PC-3 (cell line): ENCODE measurements at regions not wholly inside any gene's neighbourhood (a gene's known extent, or its start where the extent isn't known, plus 50 kb on each side); places are given as distances from the start of the nearest gene placed in this dataset.

ENCODE experiments used
- ATAC-seq: fragments of 200-7000 bp; cut with Tn5 transposase; 2 replicates; pipeline ENCODE4 v1.9.1; 2020; ENCODE audit warnings: mild to moderate bottlenecking, moderate library complexity
- BruUV-seq: library from RNA; stranded (reverse); fragments of 400-500 nt; replicated peaks from 2 replicates; lab custom pipeline; 2021; lab: Mats Ljungman, UMichigan
- CTCF ChIA-PET: fragments of 300-600 bp; sonication (Branson Sonifier 250); formaldehyde crosslinking; loops from one replicate; lab custom pipeline; 2022; ENCODE audit warnings: antibody characterized with exemption; lab: Charles Lee
- POLR2A ChIA-PET: fragments of 300-600 bp; sonication (Branson Sonifier 250); formaldehyde crosslinking; loops from one replicate; lab custom pipeline; 2022; ENCODE audit warnings: antibody characterized with exemption; ENCODE audit not compliant: unreplicated experiment; lab: Charles Lee
- DNase-seq: peaks from one replicate; pipeline ENCODE4 v3.0.0-alpha.2; 2015
- H2AFZ ChIP-seq: fragments of 300-600 bp; sonication (generic); 2 replicates; pipeline ENCODE4 v1.6.0; 2016; ENCODE audit warnings: antibody characterized with exemption, low read length
- H3F3A ChIP-seq: fragments of 300-600 bp; sonication (generic); one replicate; pipeline ENCODE4 v1.6.0; 2017; ENCODE audit warnings: antibody characterized with exemption, low read length, control low read depth, mild to moderate bottlenecking; ENCODE audit not compliant: unreplicated experiment
- H3K27ac ChIP-seq: fragments of 300-600 bp; sonication (generic); 2 replicates; pipeline ENCODE4 v1.5.1; 2016; ENCODE audit warnings: mild to moderate bottlenecking, low read length
- H3K27me3 ChIP-seq: fragments of 300-600 bp; sonication (generic); 2 replicates; pipeline ENCODE4 v1.6.1; 2016; ENCODE audit warnings: low read length, mixed read lengths
- H3K36me3 ChIP-seq: fragments of 300-600 bp; sonication (generic); 2 replicates; pipeline ENCODE4 v1.6.1; 2016; ENCODE audit warnings: low read depth, mixed run types, low read length, mixed read lengths
- H3K4me1 ChIP-seq: fragments of 300-600 bp; sonication (generic); 2 replicates; pipeline ENCODE4 v1.5.1; 2016; ENCODE audit warnings: low read length; ENCODE audit not compliant: insufficient read depth
- H3K4me2 ChIP-seq: fragments of 300-600 bp; sonication (generic); 2 replicates; pipeline ENCODE4 v1.6.0; 2016; ENCODE audit warnings: low read length
- H3K4me3 ChIP-seq: fragments of 300-600 bp; sonication (generic); 2 replicates; pipeline ENCODE4 v1.5.1; 2016; ENCODE audit warnings: mild to moderate bottlenecking, low read length, mixed read lengths
- H3K79me2 ChIP-seq: fragments of 300-600 bp; sonication (generic); 2 replicates; pipeline ENCODE4 v1.6.1; 2017; ENCODE audit warnings: low read length, mixed read lengths
- H3K9ac ChIP-seq: fragments of 300-600 bp; sonication (generic); 2 replicates; pipeline ENCODE4 v1.6.0; 2016; ENCODE audit warnings: mild to moderate bottlenecking, low read length
- H3K9me2 ChIP-seq: fragments of 300-600 bp; sonication (generic); replicated peaks from 2 replicates; pipeline ENCODE4 v1.6.1; 2016; ENCODE audit warnings: mixed run types, low read length, mixed read lengths
- H3K9me3 ChIP-seq: fragments of 300-600 bp; sonication (generic); 2 replicates; pipeline ENCODE4 v1.6.1; 2016; ENCODE audit warnings: low read length, mixed read lengths
- H4K20me1 ChIP-seq: fragments of 300-600 bp; sonication (generic); 2 replicates; pipeline ENCODE4 v1.6.1; 2016; ENCODE audit warnings: low read length, mixed read lengths
- CTCF ChIP-seq: fragments of 300-600 bp; sonication (generic); conservative IDR thresholded peaks from 2 replicates; pipeline ENCODE4 v1.5.1; 2017; ENCODE audit warnings: antibody characterized with exemption, low read depth, mild to moderate bottlenecking, low read length
- EZH2 ChIP-seq: fragments of 300-600 bp; sonication (generic); IDR thresholded peaks from one replicate; pipeline ENCODE4 v1.6.1; 2017; ENCODE audit warnings: antibody characterized with exemption, mild to moderate bottlenecking, low read length; ENCODE audit not compliant: unreplicated experiment
- EZH2phosphoT487 ChIP-seq: fragments of 300-600 bp; sonication (generic); IDR thresholded peaks from 2 replicates; pipeline ENCODE4 v1.6.1; 2018; ENCODE audit warnings: mild to moderate bottlenecking, antibody characterized with exemption, low read length, borderline replicate concordance
- intact Hi-C: fragments of 100-400 bp; cut with micrococcal nuclease; formaldehyde crosslinking; loops from 2 replicates; pipeline ENCODE4 v1.9.0; 2023

- H3K27ac ChIP-seq = no peak overlapping the region
- H2AFZ ChIP-seq = no peak overlapping the region
- no peaks in the 10 kb centered on the region for H3K79me2 ChIP-seq
- H3K4me2 ChIP-seq = no peak overlapping the region
- CTCF ChIA-PET = interaction anchor here (0.6 kb wide), 1 partner anchor 394 kb away, joined by 4 read pairs; the partner anchor contains the start of gene DPY19L1
- no TSS peak for BruUV-seq
- H3K4me1 ChIP-seq = no peaks in the 10 kb centered on the region
- H3K9me3 ChIP-seq = no peaks in the 10 kb centered on the region
- intact Hi-C loops = loop anchor here (2.0 kb wide), 1 partner anchor 240 kb away; no protein-coding TSS in a partner anchor
- ATAC-seq (peak; percentile 48; the same call in 1 of the 2 replicates), DNase-seq (peak; percentile 52)
- no peaks in the 10 kb centered on the region for H4K20me1 ChIP-seq
- no peaks in the 10 kb centered on the region for H3K9me2 ChIP-seq
- TF ChIP-seq EZH2phosphoT487 = no peak
- TF ChIP-seq EZH2 = no peak
- TF ChIP-seq CTCF = peak; percentile 65
- H3K9ac ChIP-seq = no peak overlapping the region
- no peaks in the 10 kb centered on the region for H3F3A ChIP-seq
- POLR2A ChIA-PET = no interaction called here
- no peak overlapping the region for H3K4me3 ChIP-seq
- peaks cover 8% of the 10 kb centered on the region; the same call in 1 of the 2 replicates for H3K27me3 ChIP-seq
- H3K36me3 ChIP-seq = no peaks in the 10 kb centered on the region
Observed at GRCh38 chr7:35430547-35431153, 176.8 kb upstream of the TBX20 start.

GRCh38 chr7:35424869-35425495 lies 171.1 kb upstream of the TBX20 start:
- H3K4me3 ChIP-seq = no peak overlapping the region
- CTCF ChIA-PET = interaction anchor here (0.6 to 1.0 kb wide), 7 partner anchors 11 to 189 kb away, joined by 3 to 7 read pairs (median 4); no protein-coding TSS in a partner anchor
- no peak overlapping the region for H3K4me2 ChIP-seq
- no peaks in the 10 kb centered on the region for H3K4me1 ChIP-seq
- no peaks in the 10 kb centered on the region for H3K36me3 ChIP-seq
- H3F3A ChIP-seq = no peaks in the 10 kb centered on the region
- no peak overlapping the region for H3K27ac ChIP-seq
- intact Hi-C loops = loop anchor here (1.0 to 10.0 kb wide), 5 partner anchors 95 to 480 kb away; no protein-coding TSS in a partner anchor
- H3K9ac ChIP-seq = no peak overlapping the region
- BruUV-seq = no TSS peak
- ATAC-seq (peak; percentile 91), DNase-seq (peak; percentile 55)
- no peaks in the 10 kb centered on the region for H4K20me1 ChIP-seq
- no peaks in the 10 kb centered on the region for H3K9me2 ChIP-seq
- no peaks in the 10 kb centered on the region for H3K9me3 ChIP-seq
- H3K27me3 ChIP-seq = peaks cover 21% of the 10 kb centered on the region; the same call in 1 of the 2 replicates
- TF ChIP-seq CTCF (peak; percentile 73), EZH2phosphoT487 (no peak), EZH2 (no peak)
- no peaks in the 10 kb centered on the region for H3K79me2 ChIP-seq
- H2AFZ ChIP-seq = no peak overlapping the region
- POLR2A ChIA-PET = interaction anchor here (0.6 kb wide), 3 partner anchors 13 to 720 kb away, joined by 3 to 9 read pairs (median 4); partner anchors contain the start of gene HERPUD2
